Smooth muscle cell (in vitro differentiated cells): ENCODE measurements at regions not wholly inside any gene's neighbourhood (a gene's known extent, or its start where the extent isn't known, plus 50 kb on each side); places are given as distances from the start of the nearest gene placed in this dataset.

ENCODE experiments used
- DNase-seq: peaks from one replicate; lab custom pipeline; 2025; ENCODE audit not compliant: unreplicated experiment; lab: John Stamatoyannopoulos, UW
- H2AFZ ChIP-seq: fragments of 200-600 bp; sonication (generic); 2 replicates; pipeline ENCODE4 v1.6.0; 2016; ENCODE audit warnings: antibody characterized with exemption, low read depth, mild to moderate bottlenecking
- H3F3A ChIP-seq: fragments of 200-600 bp; sonication (generic); 2 replicates; pipeline ENCODE4 v1.6.0; 2017; ENCODE audit warnings: antibody characterized with exemption, low read depth
- H3K27ac ChIP-seq: fragments of 200-600 bp; sonication (generic); 2 replicates; pipeline ENCODE4 v1.5.1; 2016; ENCODE audit warnings: low read depth, mild to moderate bottlenecking
- H3K27me3 ChIP-seq: fragments of 200-600 bp; sonication (generic); 2 replicates; pipeline ENCODE4 v1.6.1; 2016; ENCODE audit warnings: low read depth, mild to moderate bottlenecking
- H3K36me3 ChIP-seq: fragments of 200-600 bp; sonication (generic); 2 replicates; pipeline ENCODE4 v1.5.1; 2016; ENCODE audit warnings: low read depth
- H3K4me1 ChIP-seq: fragments of 200-600 bp; sonication (generic); 2 replicates; pipeline ENCODE4 v1.5.1; 2016; ENCODE audit warnings: low read depth
- H3K4me2 ChIP-seq: fragments of 200-600 bp; sonication (generic); 2 replicates; pipeline ENCODE4 v1.6.0; 2016; ENCODE audit warnings: mild to moderate bottlenecking
- H3K4me3 ChIP-seq: fragments of 200-600 bp; sonication (generic); 2 replicates; pipeline ENCODE4 v1.5.1; 2016; ENCODE audit warnings: mild to moderate bottlenecking
- H3K79me2 ChIP-seq: fragments of 200-600 bp; sonication (generic); 2 replicates; pipeline ENCODE4 v1.6.0; 2016; ENCODE audit warnings: low read depth, mild to moderate bottlenecking
- H3K9ac ChIP-seq: fragments of 200-600 bp; sonication (generic); 2 replicates; pipeline ENCODE4 v1.6.0; 2016; ENCODE audit warnings: low read depth
- H3K9me3 ChIP-seq: fragments of 200-600 bp; sonication (generic); replicated peaks from 2 replicates; pipeline ENCODE4 v1.5.1; 2016; ENCODE audit warnings: low read depth
- H4K20me1 ChIP-seq: fragments of 200-600 bp; sonication (generic); 2 replicates; pipeline ENCODE4 v1.6.0; 2016; ENCODE audit warnings: low read depth
- CTCF ChIP-seq: fragments of 200-600 bp; sonication (generic); IDR thresholded peaks from 2 replicates; pipeline ENCODE4 v1.5.1; 2017; ENCODE audit warnings: borderline replicate concordance, mild to moderate bottlenecking, antibody characterized with exemption; ENCODE audit not compliant: insufficient read depth, poor library complexity, severe bottlenecking
- WGBS: methylation state at CpG from one replicate; pipeline ENCODE4 v1.1.7; 2016; ENCODE audit warnings: low lambda C conversion rate; 5-methylcytosine and 5-hydroxymethylcytosine counted together

- no peak for TF ChIP-seq CTCF
- no peaks in the 10 kb centered on the region for H3K27me3 ChIP-seq
- DNase-seq, result no peak
- no peak overlapping the region for H3K4me3 ChIP-seq
- no peak overlapping the region for H3K9ac ChIP-seq
- no peaks in the 10 kb centered on the region for H3K4me1 ChIP-seq
- no peaks in the 10 kb centered on the region for H4K20me1 ChIP-seq
- no peaks in the 10 kb centered on the region for H3K36me3 ChIP-seq
- H3K4me2 ChIP-seq, result no peak overlapping the region
- no peak overlapping the region for H3K27ac ChIP-seq
- no peak overlapping the region for H2AFZ ChIP-seq
- WGBS, result 80% methylated on average over 14 of the region's 16 CpGs
- H3F3A ChIP-seq, result no peaks in the 10 kb centered on the region
- H3K9me3 ChIP-seq, result no peaks in the 10 kb centered on the region
- no peaks in the 10 kb centered on the region for H3K79me2 ChIP-seq
These were observed 181.8 kb upstream of the RAB6C start for GRCh38 chr2:129797489-129798300.

DNA sequence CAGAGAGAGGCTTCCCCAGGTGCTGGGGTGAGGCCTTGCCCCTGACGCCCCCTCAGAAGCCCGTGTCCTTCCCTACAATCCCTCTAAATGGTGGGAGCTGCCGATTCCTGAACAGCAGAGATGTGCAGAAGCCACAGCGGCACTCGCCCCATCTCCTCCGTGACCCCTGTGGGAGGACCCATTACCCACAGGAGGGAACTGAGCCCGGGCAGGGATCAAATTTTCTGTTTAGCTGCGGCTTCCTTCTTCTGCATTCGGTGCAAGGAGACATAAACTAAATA lies 181.2 kb upstream of the RAB6C start:
- Histone ChIP-seq H3K36me3 (no peaks in the 10 kb centered on the region), H3K4me1 (no peaks in the 10 kb centered on the region), H2AFZ (no peak overlapping the region), H3K4me2 (no peak overlapping the region), H3K27ac (no peak overlapping the region), H3K9me3 (no peaks in the 10 kb centered on the region), H3K4me3 (no peak overlapping the region), H3F3A (no peaks in the 10 kb centered on the region), H3K27me3 (no peaks in the 10 kb centered on the region), H3K79me2 (no peaks in the 10 kb centered on the region), H4K20me1 (no peaks in the 10 kb centered on the region), H3K9ac (no peak overlapping the region)
- TF ChIP-seq CTCF, result no peak
- DNase-seq, result no peak
- WGBS, result 94% methylated on average over 9 of the region's 9 CpGs

DNA sequence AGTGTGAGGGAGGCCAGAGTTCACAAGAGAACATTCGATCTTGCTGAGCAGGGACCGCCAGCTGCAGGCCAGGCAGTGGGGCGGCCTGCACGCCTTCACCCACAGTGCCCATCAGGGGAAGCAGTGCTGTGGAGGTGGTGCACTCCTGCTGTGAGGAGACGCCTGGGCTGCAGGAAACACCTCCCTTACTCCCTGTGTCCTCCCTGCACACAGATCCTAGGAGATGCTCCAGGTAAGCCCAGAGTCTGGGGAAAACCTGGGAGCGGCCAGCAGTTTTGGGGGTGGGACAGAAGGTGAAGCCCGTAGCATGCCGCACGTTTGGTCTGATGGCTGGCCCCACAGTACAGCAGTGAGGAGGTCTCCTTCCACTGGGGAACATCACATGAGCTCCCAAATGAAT lies 180.8 kb upstream of the RAB6C start:
- Histone ChIP-seq H3K27me3 (no peaks in the 10 kb centered on the region), H3K4me3 (no peak overlapping the region), H3K9ac (no peak overlapping the region), H4K20me1 (no peaks in the 10 kb centered on the region), H3K4me2 (no peak overlapping the region), H3K4me1 (no peaks in the 10 kb centered on the region), H3K27ac (no peak overlapping the region), H3K9me3 (no peaks in the 10 kb centered on the region), H3K79me2 (no peaks in the 10 kb centered on the region), H2AFZ (no peak overlapping the region), H3F3A (no peaks in the 10 kb centered on the region), H3K36me3 (no peaks in the 10 kb centered on the region)
- WGBS, result 95% methylated on average over 9 of the region's 9 CpGs
- DNase-seq, result no peak
- TF ChIP-seq CTCF, result no peak
